IPS DF 4.7 (cell line): ENCODE measurements at regions not wholly inside any gene's neighbourhood (a gene's known extent, or its start where the extent isn't known, plus 50 kb on each side); places are given as distances from the start of the nearest gene placed in this dataset.
"Not testable (repeated sequence)": the region's sequence is repeated elsewhere in the genome, so short reads cannot be mapped to it uniquely, and the experiment has no call there.

Experiments
- DNase-seq: peaks from one replicate; pipeline ENCODE4 v3.0.0-alpha.2; 2013; ENCODE audit warnings: low spot score; ENCODE audit errors: extremely low read depth

DNA sequence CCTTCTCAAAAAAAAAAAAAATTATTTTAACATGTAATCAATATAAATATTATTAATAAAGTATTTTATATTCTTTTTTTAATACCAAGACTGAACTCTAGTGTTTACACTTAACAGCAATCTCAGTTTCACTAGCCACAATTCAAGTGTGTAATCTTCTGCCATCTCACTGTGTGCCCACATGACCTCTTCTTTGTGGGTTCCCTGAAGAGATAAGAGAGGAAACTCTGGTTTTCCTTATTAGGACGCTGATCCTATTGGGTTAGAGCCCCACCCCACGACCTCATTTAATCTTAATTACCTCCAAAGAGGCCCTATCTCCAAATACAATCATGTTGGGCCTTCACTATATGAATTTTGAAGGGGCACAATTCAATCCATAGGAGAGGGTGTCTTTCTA lies 177.6 kb downstream of the STK31 start:
- DNase-seq, result no peak

DNA sequence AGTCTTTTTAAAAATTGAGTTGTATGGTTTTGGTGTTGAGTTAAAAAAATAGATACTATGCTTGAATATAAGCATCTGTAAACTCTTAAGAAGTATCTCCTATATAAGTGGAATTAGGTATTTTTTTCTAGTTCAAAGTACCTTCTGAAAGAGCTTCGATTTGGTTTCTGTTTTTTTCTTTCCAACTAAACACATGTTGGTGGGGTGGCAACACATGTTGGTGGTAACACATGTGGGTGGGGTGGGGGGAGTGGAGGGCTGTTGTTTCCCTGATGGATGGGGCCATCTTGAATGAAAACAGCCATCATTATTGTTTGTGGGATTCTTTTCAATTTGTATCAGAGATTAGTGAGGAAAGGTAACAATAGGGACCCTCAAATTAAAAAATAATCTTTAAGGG lies 178.9 kb downstream of the STK31 start:
- no peak for DNase-seq

DNA sequence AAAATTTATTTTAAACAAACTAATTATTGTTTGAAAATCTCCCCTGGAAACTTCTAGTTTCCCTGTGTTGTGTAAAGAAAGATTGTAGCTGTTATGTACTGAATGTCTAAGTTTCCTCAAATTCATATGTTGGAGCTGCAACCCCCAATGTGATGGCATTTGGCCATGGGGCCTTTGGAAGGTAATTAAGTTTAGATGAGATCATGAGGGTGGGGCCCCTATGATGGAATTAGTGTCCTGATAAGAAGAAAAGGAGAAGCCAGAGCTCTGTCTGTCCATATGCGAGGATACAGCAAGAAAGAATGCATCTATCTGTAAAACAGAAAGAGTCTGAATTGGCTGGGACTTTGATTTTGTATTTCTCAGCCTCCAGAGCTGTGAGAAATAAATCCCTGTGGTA lies 179.5 kb downstream of the STK31 start:
- DNase-seq, result no peak

DNA sequence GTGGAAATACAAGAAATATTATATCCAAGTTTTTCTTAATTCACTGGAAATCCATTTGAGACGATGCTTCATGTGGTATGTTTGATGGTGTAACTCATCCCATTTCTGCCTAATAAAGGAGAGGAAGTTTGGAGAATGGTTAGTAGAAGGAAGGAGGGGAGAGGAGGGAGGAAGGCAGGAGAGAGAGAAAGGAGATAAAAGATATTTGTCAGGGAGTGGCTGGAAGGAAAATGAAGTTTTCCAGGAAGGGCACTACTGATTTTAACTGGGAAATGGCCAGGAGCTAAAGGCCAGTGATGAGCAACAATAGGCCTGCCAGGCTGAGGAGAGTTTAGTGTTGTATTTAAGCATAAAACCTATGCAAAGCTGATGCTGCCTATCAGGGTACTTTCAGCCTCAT lies 182.0 kb downstream of the STK31 start:
- no peak for DNase-seq

DNA sequence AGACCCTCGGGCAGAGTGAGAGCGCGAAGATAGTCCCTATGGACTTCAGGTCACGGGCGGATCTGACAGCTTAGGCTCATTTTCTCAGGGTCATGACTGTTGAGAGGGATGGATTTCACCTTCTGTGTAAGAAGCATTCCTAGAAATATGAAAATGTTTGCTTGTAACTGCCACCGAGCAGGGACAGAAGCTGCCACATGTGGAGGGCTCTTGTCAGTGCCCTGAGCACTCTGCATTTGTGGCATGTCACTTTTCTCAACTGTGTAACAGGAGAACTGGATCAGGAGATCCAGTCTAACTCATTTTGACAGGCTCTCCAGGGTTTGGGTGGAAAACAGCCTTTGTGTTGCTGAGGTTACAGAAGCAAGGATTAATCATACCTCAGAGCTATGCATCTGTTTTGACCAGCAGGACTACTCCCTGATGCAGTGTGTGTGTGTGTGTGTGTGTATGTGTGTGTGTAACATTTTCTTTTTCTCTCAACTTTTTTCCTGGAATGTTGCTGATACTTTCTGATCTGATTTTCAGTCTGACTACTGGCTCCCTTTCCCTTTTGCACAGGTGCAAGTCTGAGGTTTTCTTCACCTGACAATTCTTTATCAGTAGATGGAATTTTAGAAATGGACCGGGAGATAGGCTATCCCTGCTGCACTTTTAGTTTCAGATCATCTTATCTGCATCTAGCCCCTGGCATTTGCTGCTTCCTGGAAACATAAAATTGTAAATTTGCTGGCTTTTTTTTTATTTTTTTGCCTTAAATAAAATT lies 183.3 kb downstream of the STK31 start:
- DNase-seq, result no peak

GRCh38 chr7:23893942-23894891 lies 184.2 kb downstream of the STK31 start:
- DNase-seq, result no peak

DNA sequence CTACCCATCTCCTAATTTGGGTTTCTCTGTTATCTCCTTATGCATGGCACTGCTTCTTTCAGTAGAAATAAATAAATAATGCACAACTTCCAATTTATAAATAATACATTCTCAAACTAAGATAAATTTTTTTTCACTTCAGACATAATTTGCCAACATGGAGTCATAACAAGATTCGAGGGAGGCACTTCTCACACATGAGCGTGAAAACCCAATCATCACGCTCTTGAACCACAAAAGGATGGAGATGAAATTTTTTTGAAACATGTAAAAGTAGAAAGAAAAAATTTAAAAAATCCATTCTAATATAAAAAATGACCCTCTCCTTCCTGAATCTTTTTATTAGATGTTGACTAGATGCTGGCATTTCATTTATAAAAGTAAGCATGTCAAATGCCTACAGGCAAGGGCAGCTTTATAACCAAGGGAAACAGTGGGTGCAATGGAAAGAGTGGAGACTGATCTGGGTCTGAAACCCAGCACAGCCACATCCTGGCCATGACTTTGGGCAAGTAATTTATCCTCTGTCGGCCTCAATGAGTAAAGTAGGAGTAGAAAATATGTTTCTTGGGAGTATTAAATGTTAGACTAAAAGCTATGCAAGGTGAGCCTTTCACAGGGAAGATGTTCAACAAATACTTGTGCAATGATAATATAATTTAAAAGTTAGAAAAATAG lies 185.0 kb downstream of the STK31 start:
- DNase-seq, result no peak

GRCh38 chr7:23895666-23896096 lies 185.7 kb downstream of the STK31 start:
- DNase-seq, result no peak

DNA sequence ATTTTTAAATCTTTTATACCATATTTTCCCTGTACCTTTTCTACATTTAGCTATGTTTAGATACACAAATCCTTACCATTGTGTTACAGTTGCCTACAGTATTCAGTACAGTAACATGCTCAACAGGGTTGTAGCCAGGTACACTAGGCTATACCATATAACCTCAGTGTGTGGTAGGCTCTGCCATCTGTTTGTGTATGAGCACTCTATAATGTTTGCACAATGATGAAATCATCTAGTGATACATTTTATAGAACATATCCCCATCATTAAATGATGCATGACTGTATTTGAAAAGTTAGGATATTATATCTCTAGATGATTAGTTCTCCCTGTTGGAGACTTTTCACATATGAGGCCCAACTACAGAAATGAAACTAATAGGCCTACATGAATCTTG lies 188.6 kb downstream of the STK31 start:
- DNase-seq, result no peak

DNA sequence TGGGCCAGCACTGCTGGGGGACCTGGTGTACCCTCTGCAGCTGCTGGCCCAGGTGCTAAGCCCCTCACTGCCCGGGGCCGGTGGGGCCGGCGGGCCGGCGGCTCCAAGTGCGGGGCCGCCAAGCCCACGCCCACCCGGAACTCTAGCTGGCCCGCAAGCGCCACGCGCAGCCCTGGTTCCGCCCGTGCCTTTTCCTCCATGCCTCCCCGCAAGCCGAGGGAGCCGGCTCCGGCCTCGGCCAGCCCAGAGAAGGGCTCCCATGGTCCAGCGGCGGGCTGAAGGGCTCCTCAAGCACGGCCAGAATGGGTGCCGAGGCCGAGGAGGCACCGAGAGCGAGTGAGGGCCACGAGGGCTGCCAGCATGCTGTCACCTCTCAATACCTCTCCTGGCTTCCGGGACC lies 194.9 kb downstream of the STK31 start:
- DNase-seq, result not testable (repeated sequence)

DNA sequence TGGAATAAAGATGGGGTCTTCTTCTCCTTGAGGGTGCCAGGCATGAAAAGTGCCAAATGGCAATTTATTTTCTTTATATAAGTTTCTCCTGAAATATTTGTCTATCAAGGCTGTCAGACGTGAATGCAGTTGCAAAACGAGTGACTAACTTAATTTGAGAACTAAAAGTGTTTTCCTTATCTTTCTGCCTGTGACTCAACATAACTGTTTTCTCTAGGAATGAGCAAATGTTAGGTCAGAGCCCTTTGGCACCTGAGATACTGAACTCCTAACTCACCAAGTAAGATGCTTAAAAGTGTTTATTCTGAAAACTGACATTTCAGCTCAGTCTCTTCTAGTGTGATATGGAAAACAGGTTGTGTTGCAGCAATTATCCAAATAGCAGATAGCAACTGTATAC lies 197.0 kb downstream of the STK31 start:
- no peak for DNase-seq

GRCh38 chr7:23909426-23909825 lies 199.4 kb downstream of the STK31 start:
- no peak for DNase-seq

DNA sequence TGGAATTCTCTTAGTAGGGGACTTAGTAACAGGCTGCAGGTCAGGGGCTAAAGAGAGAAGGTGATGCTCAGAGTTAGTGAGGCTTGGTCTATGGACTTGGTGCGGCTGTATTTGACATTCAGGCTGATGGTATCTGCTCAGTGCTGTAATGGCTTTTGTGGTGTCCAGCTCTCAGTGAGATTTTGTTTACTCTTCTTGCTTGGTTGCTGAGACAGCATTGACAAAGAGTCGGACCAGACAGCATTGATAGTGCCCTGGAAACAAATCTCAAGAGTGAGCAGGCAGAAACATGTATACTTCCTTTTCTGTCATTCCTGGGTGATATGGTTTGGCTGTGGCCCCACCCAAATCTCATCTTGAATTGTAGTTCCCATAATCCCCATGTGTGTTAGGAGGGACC lies 202.0 kb downstream of the STK31 start:
- DNase-seq, result no peak

DNA sequence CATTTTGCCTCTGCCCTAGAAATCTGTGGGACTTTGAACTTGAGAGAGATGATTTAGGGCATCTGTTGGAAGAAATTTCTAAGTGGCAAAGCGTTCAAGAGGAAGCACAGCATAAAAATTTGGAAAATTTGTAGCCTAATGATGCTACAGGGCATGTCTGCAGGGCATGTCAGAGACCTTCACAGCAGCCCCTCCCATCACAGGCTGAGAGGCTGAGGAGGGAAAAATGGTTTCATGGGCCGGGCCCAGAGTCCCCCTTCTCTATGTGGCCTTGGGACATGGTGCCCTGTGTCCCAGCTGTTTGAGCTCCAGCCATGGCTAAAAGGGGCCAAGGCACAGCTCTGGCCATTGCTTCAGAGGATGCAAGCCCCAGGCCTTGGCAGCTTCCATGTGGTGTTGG lies 203.0 kb downstream of the STK31 start:
- no peak for DNase-seq

DNA sequence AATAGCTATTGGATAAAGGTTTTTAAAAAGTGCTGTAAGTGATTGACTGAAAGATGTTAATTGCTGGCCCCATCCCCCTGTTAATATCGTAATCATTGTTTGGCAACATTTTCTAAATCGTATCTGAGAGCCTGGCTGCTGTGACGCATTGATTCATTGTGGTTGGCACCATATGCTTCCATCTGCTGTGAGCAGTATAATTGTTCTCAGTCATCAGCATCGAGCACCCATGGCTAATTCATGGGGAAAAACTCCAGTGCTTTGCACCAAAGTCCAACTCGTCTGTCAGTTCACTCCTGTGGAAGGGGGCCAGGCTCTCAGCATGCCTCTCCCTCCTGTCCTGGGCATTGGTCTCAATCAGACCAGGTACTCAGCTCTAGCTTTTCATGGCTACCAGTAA lies 205.2 kb downstream of the STK31 start:
- no peak for DNase-seq

GRCh38 chr7:23918286-23918685 lies 208.3 kb downstream of the STK31 start:
- no peak for DNase-seq

DNA sequence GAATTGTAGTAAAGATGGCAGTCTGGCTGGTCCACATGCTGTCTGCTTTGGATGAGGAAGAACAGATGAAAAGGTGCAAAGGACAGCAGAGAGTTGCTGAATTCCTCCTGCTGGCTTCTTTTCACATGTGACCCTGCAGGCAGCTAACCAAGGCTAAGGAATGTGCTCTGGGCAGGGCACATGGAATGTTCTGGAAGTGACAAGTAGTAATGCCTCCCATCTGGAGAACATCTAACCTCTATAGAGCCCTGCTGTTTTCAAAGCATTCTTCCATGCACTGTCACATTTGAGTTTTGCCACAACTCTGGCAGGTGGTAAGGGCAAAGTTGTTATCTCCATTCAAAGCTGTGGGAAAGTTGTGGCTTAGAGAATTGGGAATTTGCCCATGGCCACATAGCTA lies 208.8 kb downstream of the STK31 start:
- DNase-seq, result peak; percentile 56

GRCh38 chr7:23925088-23925487 lies 215.1 kb downstream of the STK31 start:
- DNase-seq, result no peak

- no peak for DNase-seq
Measured at GRCh38 chr7:23927709-23928417, 217.8 kb downstream of the STK31 start.

GRCh38 chr7:23928418-23928775 lies 218.4 kb downstream of the STK31 start:
- DNase-seq, result no peak

DNA sequence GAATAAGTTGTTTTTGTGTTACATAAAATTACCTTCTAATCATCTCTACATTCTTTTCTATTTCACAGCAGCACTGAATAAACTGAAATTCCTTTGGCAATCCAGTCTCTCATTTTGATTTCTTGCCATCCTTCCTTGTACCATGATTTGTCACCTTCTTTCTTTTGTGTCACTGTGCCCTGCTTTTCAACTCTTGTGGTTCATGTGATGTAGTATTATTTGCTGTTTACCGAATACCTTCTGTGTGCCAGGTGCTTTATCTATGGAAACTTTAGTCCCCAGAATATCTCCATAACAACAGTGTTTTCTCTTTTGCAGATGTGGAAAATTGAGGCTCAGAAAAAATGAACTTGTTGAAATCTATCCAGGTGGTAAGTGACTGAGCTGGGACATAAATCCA lies 220.3 kb downstream of the STK31 start:
- DNase-seq, result no peak
